CD14-positive monocyte (primary cell): ENCODE measurements at regions not wholly inside any gene's neighbourhood (a gene's known extent, or its start where the extent isn't known, plus 50 kb on each side); places are given as distances from the start of the nearest gene placed in this dataset.

Experiments
- DNase-seq, 3 donors: peaks; one replicate each; pipeline ENCODE4 v3.0.0-alpha.2; 2011 to 2022
- H2AFZ ChIP-seq: 2 replicates; pipeline ENCODE4 v1.6.0; 2012; ENCODE audit warnings: mild to moderate bottlenecking, low read depth, low read length, inconsistent platforms; ENCODE audit not compliant: insufficient read depth, poor library complexity, severe bottlenecking
- H3K27ac ChIP-seq, 2 donors: 1 replicate in 1 of 2; 2 replicates in 1 of 2; pipeline ENCODE4 v1.5.1; 2012 to 2013; ENCODE audit warnings: low read length in 2 of 2, control low read depth in 1 of 2, inconsistent platforms in 1 of 2, low read depth in 1 of 2, mild to moderate bottlenecking in 1 of 2
- H3K27me3 ChIP-seq, 2 donors: one replicate each; pipeline versions ENCODE4 v1.6.0 to v1.6.1; 2011 to 2013; ENCODE audit warnings: low read length in 2 of 2; ENCODE audit not compliant: control insufficient read depth in 2 of 2, insufficient read depth in 2 of 2
- H3K36me3 ChIP-seq, 2 donors: replicated peaks in 1 of 2; 1 replicate in 1 of 2; 2 replicates in 1 of 2; pipeline versions ENCODE4 v1.5.1 to v1.6.1; 2012 to 2013; ENCODE audit warnings: low read length in 2 of 2, control low read depth in 1 of 2, inconsistent platforms in 1 of 2, mild to moderate bottlenecking in 1 of 2; ENCODE audit not compliant: insufficient read depth in 2 of 2, control insufficient read depth in 1 of 2
- H3K4me1 ChIP-seq, 2 donors: 1 replicate in 1 of 2; 2 replicates in 1 of 2; pipeline versions ENCODE4 v1.5.1 to v1.6.1; 2012 to 2013; ENCODE audit warnings: low read length in 2 of 2, control low read depth in 1 of 2, inconsistent platforms in 1 of 2, mild to moderate bottlenecking in 1 of 2, moderate library complexity in 1 of 2; ENCODE audit not compliant: insufficient read depth in 2 of 2, control insufficient read depth in 1 of 2
- H3K4me2 ChIP-seq: replicated peaks from 2 replicates; pipeline ENCODE3; 2012; ENCODE audit warnings: low read length, moderate library complexity, mild to moderate bottlenecking; ENCODE audit not compliant: poor library complexity, severe bottlenecking; ENCODE audit errors: extremely low read depth
- H3K4me3 ChIP-seq, 3 experiments: fragments of 200-600 bp in 1 of 3; sonication (generic) in 1 of 3; replicated peaks in 1 of 3; 1 replicate in 2 of 3; 2 replicates in 1 of 3; pipeline ENCODE4 v1.5.1; 2011 to 2013; ENCODE audit warnings: low read length in 3 of 3, mild to moderate bottlenecking in 3 of 3, control low read depth in 2 of 3, low read depth in 2 of 3, inconsistent platforms in 1 of 3, moderate library complexity in 1 of 3
- H3K79me2 ChIP-seq: 2 replicates; pipeline ENCODE4 v1.6.0; 2012; ENCODE audit warnings: mild to moderate bottlenecking, control low read depth, inconsistent platforms, low read length, moderate library complexity; ENCODE audit not compliant: insufficient read depth
- H3K9ac ChIP-seq: 2 replicates; pipeline ENCODE4 v1.6.0; 2017; ENCODE audit warnings: low read length, mild to moderate bottlenecking; ENCODE audit not compliant: insufficient read depth, poor library complexity, severe bottlenecking
- H3K9me3 ChIP-seq, 2 donors: replicated peaks in 1 of 2; 1 replicate in 1 of 2; 2 replicates in 1 of 2; pipeline versions ENCODE4 v1.5.1 to v1.6.1; 2012 to 2013; ENCODE audit warnings: low read length in 2 of 2, control low read depth in 1 of 2; ENCODE audit not compliant: control insufficient read depth in 1 of 2, insufficient read depth in 1 of 2
- H4K20me1 ChIP-seq: 2 replicates; pipeline ENCODE4 v1.6.0; 2012; ENCODE audit warnings: mild to moderate bottlenecking, low read length, control low read depth, moderate library complexity; ENCODE audit not compliant: insufficient read depth
- H3K27ac Mint-ChIP-seq, 7 donors: one replicate each; pipeline ENCODE4 v1.8.0; 2020; ENCODE audit warnings: mild to moderate bottlenecking in 7 of 7, mixed read lengths in 7 of 7, moderate library complexity in 6 of 7, inconsistent platforms in 2 of 7
- H3K27me3 Mint-ChIP-seq, 3 donors: one replicate each; pipeline ENCODE4 v1.8.0; 2021 to 2022; ENCODE audit warnings: low read depth in 3 of 3, mild to moderate bottlenecking in 3 of 3, mixed read lengths in 3 of 3, moderate library complexity in 3 of 3, inconsistent platforms in 1 of 3
- H3K36me3 Mint-ChIP-seq, 2 donors: one replicate each; pipeline ENCODE4 v1.8.0; 2020; ENCODE audit warnings: mixed read lengths in 2 of 2, inconsistent platforms in 1 of 2, mild to moderate bottlenecking in 1 of 2
- H3K4me1 Mint-ChIP-seq: one replicate; pipeline ENCODE4 v1.8.0; 2020; ENCODE audit warnings: mild to moderate bottlenecking, mixed read lengths
- H3K4me3 Mint-ChIP-seq, 2 donors: one replicate each; pipeline ENCODE4 v1.8.0; 2020; ENCODE audit warnings: mild to moderate bottlenecking in 2 of 2, mixed read lengths in 2 of 2, moderate library complexity in 1 of 2
- H3K9me3 Mint-ChIP-seq, 7 donors: one replicate each; pipeline ENCODE4 v1.8.0; 2020 to 2022; ENCODE audit warnings: mixed read lengths in 7 of 7, mild to moderate bottlenecking in 6 of 7, moderate library complexity in 6 of 7, inconsistent platforms in 2 of 7
- CTCF ChIP-seq: fragments of 200-600 bp; IDR thresholded peaks from one replicate; pipeline ENCODE4 v1.8.0; 2022; ENCODE audit warnings: antibody characterized with exemption, mild to moderate bottlenecking
- WGBS: methylation state at CpG from one replicate; pipeline ENCODE4 v1.1.5; 2013; ENCODE audit warnings: missing lambda C conversion rate; ENCODE audit not compliant: insufficient coverage; 5-methylcytosine and 5-hydroxymethylcytosine counted together
- intact Hi-C, 2 donors: fragments of 100-400 bp; cut with micrococcal nuclease; formaldehyde crosslinking; loops; one replicate each; pipeline versions ENCODE4 v1.15.0 to v1.15.1; 2023

- Histone ChIP-seq H3K4me1 (no peaks in the 10 kb centered on the region), H3K4me2 (no peak overlapping the region), H2AFZ (no peak overlapping the region), H4K20me1 (no peaks in the 10 kb centered on the region), H3K79me2 (no peaks in the 10 kb centered on the region), H3K9me3 (no peaks in the 10 kb centered on the region), H3K27me3 (no peaks in the 10 kb centered on the region), H3K27ac (no peak overlapping the region), H3K36me3 (no peaks in the 10 kb centered on the region), H3K4me3 (no peak overlapping the region), H3K9ac (no peak overlapping the region)
- no peak for TF ChIP-seq CTCF
- Mint-ChIP-seq H3K9me3 (no peaks in the 10 kb centered on the region), H3K27ac (no peak overlapping the region), H3K36me3 (no peaks in the 10 kb centered on the region), H3K4me3 (no peak overlapping the region), H3K4me1 (no peaks in the 10 kb centered on the region), H3K27me3 (no peaks in the 10 kb centered on the region)
- DNase-seq, result no peak
- intact Hi-C loops, result no loop called here
- 100% methylated on average over 1 of the region's 1 CpG for WGBS
Measured at GRCh38 chr17:63106050-63106449, 140.0 kb downstream of the TANC2 start.

- H3K4me3 Mint-ChIP-seq, result no peak overlapping the region
- H3K9ac ChIP-seq, result no peak overlapping the region
- DNase-seq, result no peak
- H3K9me3 Mint-ChIP-seq, result no peaks in the 10 kb centered on the region
- H3K4me3 ChIP-seq, result no peak overlapping the region
- no peaks in the 10 kb centered on the region for H3K4me1 ChIP-seq
- H3K9me3 ChIP-seq, result no peaks in the 10 kb centered on the region
- intact Hi-C loops, result loop anchor here in 1 of 2 donors (10.0 kb wide), 1 partner anchor 295 kb away; no protein-coding TSS in a partner anchor
- no peaks in the 10 kb centered on the region for H3K27me3 ChIP-seq
- no peak overlapping the region for H3K27ac Mint-ChIP-seq
- H3K4me2 ChIP-seq, result no peak overlapping the region
- no peaks in the 10 kb centered on the region for H3K36me3 Mint-ChIP-seq
- H3K79me2 ChIP-seq, result no peaks in the 10 kb centered on the region
- TF ChIP-seq CTCF, result no peak
- H3K27me3 Mint-ChIP-seq, result no peaks in the 10 kb centered on the region
- no peak overlapping the region for H2AFZ ChIP-seq
- no peaks in the 10 kb centered on the region for H3K36me3 ChIP-seq
- H3K4me1 Mint-ChIP-seq, result no peaks in the 10 kb centered on the region
- H4K20me1 ChIP-seq, result no peaks in the 10 kb centered on the region
- no CpG with 5 or more reads among the region's 2 CpGs for WGBS
- no peak overlapping the region for H3K27ac ChIP-seq
Measured at GRCh38 chr17:63109661-63110060, 143.6 kb downstream of the TANC2 start.
